ENCODE measurements at regions not wholly inside any gene's neighbourhood (a gene's known extent, or its start where the extent isn't known, plus 50 kb on each side); places are given as distances from the start of the nearest gene placed in this dataset.

- TF ChIP-seq, protein P1, sequence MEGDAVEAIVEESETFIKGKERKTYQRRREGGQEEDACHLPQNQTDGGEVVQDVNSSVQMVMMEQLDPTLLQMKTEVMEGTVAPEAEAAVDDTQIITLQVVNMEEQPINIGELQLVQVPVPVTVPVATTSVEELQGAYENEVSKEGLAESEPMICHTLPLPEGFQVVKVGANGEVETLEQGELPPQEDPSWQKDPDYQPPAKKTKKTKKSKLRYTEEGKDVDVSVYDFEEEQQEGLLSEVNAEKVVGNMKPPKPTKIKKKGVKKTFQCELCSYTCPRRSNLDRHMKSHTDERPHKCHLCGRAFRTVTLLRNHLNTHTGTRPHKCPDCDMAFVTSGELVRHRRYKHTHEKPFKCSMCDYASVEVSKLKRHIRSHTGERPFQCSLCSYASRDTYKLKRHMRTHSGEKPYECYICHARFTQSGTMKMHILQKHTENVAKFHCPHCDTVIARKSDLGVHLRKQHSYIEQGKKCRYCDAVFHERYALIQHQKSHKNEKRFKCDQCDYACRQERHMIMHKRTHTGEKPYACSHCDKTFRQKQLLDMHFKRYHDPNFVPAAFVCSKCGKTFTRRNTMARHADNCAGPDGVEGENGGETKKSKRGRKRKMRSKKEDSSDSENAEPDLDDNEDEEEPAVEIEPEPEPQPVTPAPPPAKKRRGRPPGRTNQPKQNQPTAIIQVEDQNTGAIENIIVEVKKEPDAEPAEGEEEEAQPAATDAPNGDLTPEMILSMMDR (IDR thresholded peaks at IDR 0.05; ENCODE audit: borderline replicate concordance, insufficient read depth, low read depth, low read length): no peak
- H3K4me3 ChIP-seq (ENCODE audit: low read depth, low read length): no peak overlapping the region
These were observed 1031.7 kb downstream of the MCTP2 start for GRCh38 chr15:95262866-95263564.

GRCh38 chr15:95263751-95264150 is 1032.4 kb downstream of the MCTP2 start:
- TF ChIP-seq, protein P1 (IDR thresholded peaks at IDR 0.05; ENCODE audit: borderline replicate concordance, insufficient read depth, low read depth, low read length): no peak
- H3K4me3 ChIP-seq (ENCODE audit: low read depth, low read length): no peak overlapping the region

- TF ChIP-seq, protein P1 (IDR thresholded peaks at IDR 0.05; ENCODE audit: borderline replicate concordance, insufficient read depth, low read depth, low read length): no peak
- H3K4me3 ChIP-seq (ENCODE audit: low read depth, low read length): no peak overlapping the region
These were observed 1034.1 kb downstream of the MCTP2 start for GRCh38 chr15:95265419-95265997.

- TF ChIP-seq, protein P1 (IDR thresholded peaks at IDR 0.05; ENCODE audit: borderline replicate concordance, insufficient read depth, low read depth, low read length): no peak
- H3K4me3 ChIP-seq (ENCODE audit: low read depth, low read length): no peak overlapping the region
These were observed 1035.2 kb downstream of the MCTP2 start for GRCh38 chr15:95266451-95267061.

DNA sequence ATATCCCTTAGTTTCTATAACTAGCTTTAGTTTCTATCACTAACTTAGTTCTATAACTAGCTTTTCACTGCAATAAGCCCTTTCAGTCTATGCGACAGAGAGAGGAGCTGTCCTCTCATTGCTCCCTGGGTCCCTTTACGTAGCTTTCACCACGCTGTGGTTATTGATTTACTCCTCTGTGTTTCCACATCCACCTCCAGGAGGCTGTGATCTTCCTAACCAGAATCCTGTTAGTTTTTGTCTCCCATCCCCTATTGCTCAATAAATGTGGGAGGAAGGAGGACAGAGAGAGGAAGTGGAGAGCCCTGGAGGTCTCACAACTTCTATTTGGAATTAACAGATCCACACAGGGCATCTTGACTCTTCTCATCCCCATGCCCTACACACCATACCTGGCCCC is 1036.1 kb downstream of the MCTP2 start:
- TF ChIP-seq, protein P1 (IDR thresholded peaks at IDR 0.05; ENCODE audit: borderline replicate concordance, insufficient read depth, low read depth, low read length): no peak
- H3K4me3 ChIP-seq (ENCODE audit: low read depth, low read length): no peak overlapping the region

DNA sequence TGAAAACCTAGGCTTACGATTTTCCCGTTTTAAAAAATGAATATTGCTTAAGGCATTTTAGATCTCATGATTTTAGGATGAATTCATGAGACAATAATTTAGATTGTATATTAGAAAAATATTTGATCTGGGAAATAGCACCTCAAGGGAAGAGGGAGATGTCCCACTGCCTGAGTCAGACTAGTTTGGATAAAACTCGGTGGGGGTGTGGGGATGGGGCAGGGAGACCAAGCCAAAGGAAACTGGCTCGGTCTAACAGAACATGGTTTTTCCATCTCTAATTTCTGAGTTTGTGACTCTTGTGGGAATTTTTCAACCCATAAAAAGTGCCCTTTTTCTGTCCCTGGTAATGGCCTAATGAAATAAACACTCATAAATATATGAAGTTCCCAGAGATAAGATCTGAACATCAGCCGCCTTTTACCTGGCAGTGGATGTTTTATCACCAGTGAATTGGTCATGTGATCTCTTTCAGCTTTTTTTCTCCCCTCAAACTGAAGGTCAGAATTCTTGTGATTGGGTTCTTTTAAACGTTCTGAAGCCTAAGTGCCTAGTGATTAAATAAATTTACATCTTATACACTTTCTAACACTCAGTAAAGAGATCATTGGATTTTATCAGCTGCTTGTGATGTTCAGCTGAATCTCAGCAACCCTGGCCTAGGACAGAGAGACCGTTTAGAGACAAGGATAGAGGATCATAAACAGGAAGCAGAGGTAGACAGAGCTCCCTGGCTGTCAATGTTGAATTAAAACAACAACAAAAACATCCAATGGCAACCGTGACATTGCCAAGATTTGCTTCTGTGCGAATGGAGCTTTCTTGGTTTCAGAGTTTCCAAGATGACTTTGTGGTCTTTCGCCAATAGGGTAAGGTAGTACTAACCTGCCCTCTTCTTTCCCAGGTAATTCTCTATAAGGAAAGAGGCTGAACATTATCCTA is 1038.2 kb downstream of the MCTP2 start:
- TF ChIP-seq, protein P1 (IDR thresholded peaks at IDR 0.05; ENCODE audit: borderline replicate concordance, insufficient read depth, low read depth, low read length): no peak
- no peak overlapping the region for H3K4me3 ChIP-seq (ENCODE audit: low read depth, low read length)
